GM13976 (cell line): ENCODE measurements at regions not wholly inside any gene's neighbourhood (a gene's known extent, or its start where the extent isn't known, plus 50 kb on each side); places are given as distances from the start of the nearest gene placed in this dataset.
A peak's percentile ranks its signal among the peaks of the same experiment; 100 is the strongest.

ENCODE experiments used
- DNase-seq: peaks from one replicate; pipeline ENCODE4 v3.0.0; 2012; ENCODE audit warnings: low spot score
- CTCF ChIP-seq: IDR thresholded peaks from 2 replicates; pipeline ENCODE4 v1.5.1; 2012; ENCODE audit warnings: borderline replicate concordance, mild to moderate bottlenecking; ENCODE audit not compliant: insufficient read depth; ENCODE audit errors: extremely low read depth, missing control alignments, control extremely low read depth
- in situ Hi-C: fragments of 300-500 bp; cut with MboI; formaldehyde crosslinking; loops from one replicate; pipeline ENCODE4 v1.12.0; 2022; ENCODE audit warnings: low sequenced_read_pairs, mixed read lengths, inconsistent platforms; ENCODE audit not compliant: unreplicated experiment

GRCh38 chr18:41849632-41850031 lies 105.4 kb upstream of the PIK3C3 start:
- no peak for TF ChIP-seq CTCF
- in situ Hi-C loops: no loop called here
- no peak for DNase-seq

GRCh38 chr18:41845563-41845962 lies 109.5 kb upstream of the PIK3C3 start:
- no peak for TF ChIP-seq CTCF
- DNase-seq: no peak
- in situ Hi-C loops: no loop called here

- in situ Hi-C loops: no loop called here
- TF ChIP-seq CTCF: no peak
- DNase-seq: no peak
Measured at GRCh38 chr18:41842886-41843285, 112.1 kb upstream of the PIK3C3 start.

GRCh38 chr18:41829647-41830516 lies 125.2 kb upstream of the PIK3C3 start:
- DNase-seq: no peak
- no peak for TF ChIP-seq CTCF
- in situ Hi-C loops: no loop called here

GRCh38 chr18:41828137-41828536 lies 126.9 kb upstream of the PIK3C3 start:
- in situ Hi-C loops: no loop called here
- DNase-seq: no peak
- no peak for TF ChIP-seq CTCF

GRCh38 chr18:41820784-41821183 lies 134.2 kb upstream of the PIK3C3 start:
- in situ Hi-C loops: no loop called here
- DNase-seq: peak; percentile 18
- no peak for TF ChIP-seq CTCF
